Panc1 (cell line): ENCODE measurements at regions not wholly inside any gene's neighbourhood (a gene's known extent, or its start where the extent isn't known, plus 50 kb on each side); places are given as distances from the start of the nearest gene placed in this dataset.

Experiments
- ATAC-seq: fragments of 200-7000 bp; cut with Tn5 transposase; 2 replicates; pipeline ENCODE4 v1.9.1; 2020; ENCODE audit warnings: mild to moderate bottlenecking, moderate library complexity
- BruUV-seq: library from RNA; stranded (reverse); fragments of 400-500 nt; replicated peaks from 2 replicates; lab custom pipeline; 2021; lab: Mats Ljungman, UMichigan
- CTCF ChIA-PET: fragments of 300-600 bp; sonication (Branson Sonifier 250); formaldehyde crosslinking; loops from one replicate; lab custom pipeline; 2022; ENCODE audit warnings: antibody characterized with exemption; lab: Charles Lee
- POLR2A ChIA-PET: fragments of 300-600 bp; sonication (Branson Sonifier 250); formaldehyde crosslinking; loops from one replicate; lab custom pipeline; 2022; ENCODE audit warnings: antibody characterized with exemption; lab: Charles Lee
- DNase-seq: peaks from one replicate; pipeline ENCODE4 v3.0.0-alpha.2; 2010; ENCODE audit warnings: low read depth, low spot score
- H3K27ac ChIP-seq: 2 replicates; pipeline ENCODE4 v1.5.1; 2011; ENCODE audit warnings: mild to moderate bottlenecking, low read length, inconsistent platforms
- H3K27me3 ChIP-seq: fragments of 200-500 bp; sonication (Bioruptor generic); 2 replicates; pipeline ENCODE4 v1.6.0; 2014; ENCODE audit warnings: low read length, inconsistent platforms; ENCODE audit not compliant: control insufficient read depth, insufficient read depth
- H3K36me3 ChIP-seq: fragments of 200-500 bp; sonication (Bioruptor generic); 2 replicates; pipeline ENCODE4 v1.5.1; 2014; ENCODE audit warnings: inconsistent platforms, mild to moderate bottlenecking, low read length, moderate library complexity; ENCODE audit not compliant: control insufficient read depth, insufficient read depth
- H3K4me1 ChIP-seq: 2 replicates; pipeline ENCODE4 v1.5.1; 2011; ENCODE audit warnings: inconsistent platforms, mild to moderate bottlenecking, low read length, moderate library complexity; ENCODE audit not compliant: control insufficient read depth, insufficient read depth
- H3K4me3 ChIP-seq, 2 experiments: 2 replicates each; pipeline ENCODE4 v1.5.1; 2011 to 2012; ENCODE audit warnings: low read depth in 2 of 2, low read length in 2 of 2, mild to moderate bottlenecking in 2 of 2, inconsistent platforms in 1 of 2, moderate library complexity in 1 of 2
- H3K9me3 ChIP-seq: fragments of 200-500 bp; sonication (Bioruptor generic); 2 replicates; pipeline ENCODE4 v1.5.1; 2014; ENCODE audit warnings: low read depth, mild to moderate bottlenecking, inconsistent platforms, low read length, moderate library complexity; ENCODE audit not compliant: control insufficient read depth, insufficient read depth
- POLR2AphosphoS5 ChIP-seq: IDR thresholded peaks from 2 replicates; pipeline ENCODE4 v1.6.1; 2012; ENCODE audit warnings: mild to moderate bottlenecking, low read depth, low read length, moderate library complexity
- SIN3A ChIP-seq: IDR thresholded peaks from 2 replicates; pipeline ENCODE4 v1.6.1; 2012; ENCODE audit warnings: low read depth, mild to moderate bottlenecking, low read length, moderate library complexity, borderline replicate concordance; ENCODE audit not compliant: insufficient read depth
- TCF7L2 ChIP-seq: IDR thresholded peaks from 2 replicates; pipeline ENCODE4 v1.6.1; 2011; ENCODE audit warnings: mild to moderate bottlenecking, low read depth, low read length, inconsistent platforms
- in situ Hi-C: cut with HindIII; loops from 2 replicates; pipeline ENCODE4 v1.10.0; 2016; ENCODE audit warnings: low sequenced_read_pairs, low pct_unique_long_range_greater_than_20kb
- intact Hi-C: fragments of 100-400 bp; cut with micrococcal nuclease; formaldehyde crosslinking; loops from one replicate; pipeline ENCODE4 v1.10.0; 2022; ENCODE audit not compliant: unreplicated experiment
- TF ChIP-seq, protein P1 (sequence below), 2 experiments: IDR thresholded peaks; 2 replicates each; pipeline ENCODE4 v1.6.1; 2011 to 2012; ENCODE audit warnings: low read depth in 2 of 2, control low read depth in 1 of 2, low read length in 1 of 2, mild to moderate bottlenecking in 1 of 2, moderate library complexity in 1 of 2; ENCODE audit not compliant: insufficient read depth in 1 of 2
- TF ChIP-seq, protein P2 (sequence below): fragments of 450-650 bp; IDR thresholded peaks from 2 replicates; pipeline ENCODE4 v1.5.1; 2017; ENCODE audit warnings: mild to moderate bottlenecking

DNA sequence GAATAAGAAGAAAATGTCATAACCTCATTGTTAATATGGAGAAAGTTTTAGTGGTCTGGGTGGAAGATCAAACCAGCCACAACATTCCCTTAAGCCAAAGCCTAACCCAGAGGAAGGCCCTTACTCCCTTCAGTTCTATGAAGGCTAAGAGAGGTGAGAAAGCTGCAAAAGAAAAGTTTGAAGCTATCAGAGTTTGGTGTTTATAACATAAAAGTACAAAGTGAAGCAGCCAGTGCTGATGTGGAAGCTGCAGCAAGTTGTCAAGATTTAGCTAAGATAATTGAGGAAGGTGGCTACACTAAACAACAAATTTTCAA is 67.6 kb upstream of the BCL9 start:
- CTCF ChIA-PET, result no interaction called here
- POLR2A ChIA-PET, result no interaction called here
- H3K4me3 ChIP-seq, result no peak overlapping the region

DNA sequence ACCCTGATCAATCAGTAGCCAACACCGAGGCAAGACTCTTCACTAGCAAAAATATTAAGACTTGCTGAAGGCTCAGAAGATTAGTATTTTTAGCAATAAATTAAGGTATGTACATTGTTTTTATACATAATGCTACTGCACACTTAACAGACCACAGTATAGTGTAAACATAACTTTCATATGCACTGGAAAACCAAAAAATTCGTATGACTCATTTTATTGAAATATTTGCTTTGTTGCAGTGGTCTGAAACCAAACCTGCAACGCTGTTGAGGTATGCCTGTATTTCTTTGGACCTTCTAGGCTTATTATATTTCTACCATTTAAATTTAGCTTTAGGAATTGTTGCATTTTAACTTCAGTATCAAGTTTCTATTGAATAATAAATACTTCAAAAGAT is 65.8 kb upstream of the BCL9 start:
- ATAC-seq (no peak), DNase-seq (no peak)
- Histone ChIP-seq H3K27me3 (no peaks in the 10 kb centered on the region; the same call in 1 of the 2 replicates), H3K4me3 (no peak overlapping the region), H3K27ac (no peak overlapping the region), H3K9me3 (no peaks in the 10 kb centered on the region), H3K4me1 (no peaks in the 10 kb centered on the region), H3K36me3 (no peaks in the 10 kb centered on the region)
- TF ChIP-seq TCF7L2 (no peak), POLR2AphosphoS5 (no peak), SIN3A (no peak)
- TF ChIP-seq, protein P1, sequence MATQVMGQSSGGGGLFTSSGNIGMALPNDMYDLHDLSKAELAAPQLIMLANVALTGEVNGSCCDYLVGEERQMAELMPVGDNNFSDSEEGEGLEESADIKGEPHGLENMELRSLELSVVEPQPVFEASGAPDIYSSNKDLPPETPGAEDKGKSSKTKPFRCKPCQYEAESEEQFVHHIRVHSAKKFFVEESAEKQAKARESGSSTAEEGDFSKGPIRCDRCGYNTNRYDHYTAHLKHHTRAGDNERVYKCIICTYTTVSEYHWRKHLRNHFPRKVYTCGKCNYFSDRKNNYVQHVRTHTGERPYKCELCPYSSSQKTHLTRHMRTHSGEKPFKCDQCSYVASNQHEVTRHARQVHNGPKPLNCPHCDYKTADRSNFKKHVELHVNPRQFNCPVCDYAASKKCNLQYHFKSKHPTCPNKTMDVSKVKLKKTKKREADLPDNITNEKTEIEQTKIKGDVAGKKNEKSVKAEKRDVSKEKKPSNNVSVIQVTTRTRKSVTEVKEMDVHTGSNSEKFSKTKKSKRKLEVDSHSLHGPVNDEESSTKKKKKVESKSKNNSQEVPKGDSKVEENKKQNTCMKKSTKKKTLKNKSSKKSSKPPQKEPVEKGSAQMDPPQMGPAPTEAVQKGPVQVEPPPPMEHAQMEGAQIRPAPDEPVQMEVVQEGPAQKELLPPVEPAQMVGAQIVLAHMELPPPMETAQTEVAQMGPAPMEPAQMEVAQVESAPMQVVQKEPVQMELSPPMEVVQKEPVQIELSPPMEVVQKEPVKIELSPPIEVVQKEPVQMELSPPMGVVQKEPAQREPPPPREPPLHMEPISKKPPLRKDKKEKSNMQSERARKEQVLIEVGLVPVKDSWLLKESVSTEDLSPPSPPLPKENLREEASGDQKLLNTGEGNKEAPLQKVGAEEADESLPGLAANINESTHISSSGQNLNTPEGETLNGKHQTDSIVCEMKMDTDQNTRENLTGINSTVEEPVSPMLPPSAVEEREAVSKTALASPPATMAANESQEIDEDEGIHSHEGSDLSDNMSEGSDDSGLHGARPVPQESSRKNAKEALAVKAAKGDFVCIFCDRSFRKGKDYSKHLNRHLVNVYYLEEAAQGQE (IDR thresholded peaks at IDR 0.05; ENCODE audit: insufficient read depth in 1 of 2, low read depth in 2 of 2, low read length in 1 of 2), result no peak
- TF ChIP-seq, protein P2, sequence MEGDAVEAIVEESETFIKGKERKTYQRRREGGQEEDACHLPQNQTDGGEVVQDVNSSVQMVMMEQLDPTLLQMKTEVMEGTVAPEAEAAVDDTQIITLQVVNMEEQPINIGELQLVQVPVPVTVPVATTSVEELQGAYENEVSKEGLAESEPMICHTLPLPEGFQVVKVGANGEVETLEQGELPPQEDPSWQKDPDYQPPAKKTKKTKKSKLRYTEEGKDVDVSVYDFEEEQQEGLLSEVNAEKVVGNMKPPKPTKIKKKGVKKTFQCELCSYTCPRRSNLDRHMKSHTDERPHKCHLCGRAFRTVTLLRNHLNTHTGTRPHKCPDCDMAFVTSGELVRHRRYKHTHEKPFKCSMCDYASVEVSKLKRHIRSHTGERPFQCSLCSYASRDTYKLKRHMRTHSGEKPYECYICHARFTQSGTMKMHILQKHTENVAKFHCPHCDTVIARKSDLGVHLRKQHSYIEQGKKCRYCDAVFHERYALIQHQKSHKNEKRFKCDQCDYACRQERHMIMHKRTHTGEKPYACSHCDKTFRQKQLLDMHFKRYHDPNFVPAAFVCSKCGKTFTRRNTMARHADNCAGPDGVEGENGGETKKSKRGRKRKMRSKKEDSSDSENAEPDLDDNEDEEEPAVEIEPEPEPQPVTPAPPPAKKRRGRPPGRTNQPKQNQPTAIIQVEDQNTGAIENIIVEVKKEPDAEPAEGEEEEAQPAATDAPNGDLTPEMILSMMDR, result no peak
- intact Hi-C loops, result no loop called here
- in situ Hi-C loops, result no loop called here
- POLR2A ChIA-PET, result no interaction called here
- no TSS peak for BruUV-seq
- CTCF ChIA-PET, result no interaction called here

More for the DNA sequence above, 67.6 kb upstream of the BCL9 start:
- intact Hi-C loops (no loop called here), in situ Hi-C loops (no loop called here)
- Histone ChIP-seq H3K27me3 (no peaks in the 10 kb centered on the region; the same call in 1 of the 2 replicates), H3K36me3 (no peaks in the 10 kb centered on the region), H3K9me3 (no peaks in the 10 kb centered on the region), H3K27ac (no peak overlapping the region), H3K4me1 (no peaks in the 10 kb centered on the region)
- BruUV-seq, result no TSS peak
- no peak for TF ChIP-seq POLR2AphosphoS5
- TF ChIP-seq, protein P2, result no peak
- no peak for TF ChIP-seq SIN3A
- TF ChIP-seq, protein P1 (IDR thresholded peaks at IDR 0.05; ENCODE audit: insufficient read depth in 1 of 2, low read depth in 2 of 2, low read length in 1 of 2), result no peak
- no peak for TF ChIP-seq TCF7L2
- ATAC-seq (no peak), DNase-seq (no peak)
